GM12872 (cell line): ENCODE measurements at regions not wholly inside any gene's neighbourhood (a gene's known extent, or its start where the extent isn't known, plus 50 kb on each side); places are given as distances from the start of the nearest gene placed in this dataset.

Experiments used
- CTCF ChIP-seq: IDR thresholded peaks from 3 replicates; pipeline ENCODE4 v1.5.1; 2011; ENCODE audit warnings: low read depth, mild to moderate bottlenecking, low read length, moderate library complexity; ENCODE audit not compliant: insufficient read depth

- no peak for TF ChIP-seq CTCF
These were observed 485.7 kb downstream of the NUF2 start for GRCh38 chr1:163807331-163808049.

GRCh38 chr1:163813251-163813650 lies 491.5 kb downstream of the NUF2 start:
- TF ChIP-seq CTCF: no peak

GRCh38 chr1:163820226-163820625 lies 498.5 kb downstream of the NUF2 start:
- no peak for TF ChIP-seq CTCF

GRCh38 chr1:163820766-163821165 lies 499.0 kb downstream of the NUF2 start:
- no peak for TF ChIP-seq CTCF

- TF ChIP-seq CTCF: no peak
These were observed 499.9 kb downstream of the NUF2 start for GRCh38 chr1:163821679-163822078.

- no peak for TF ChIP-seq CTCF
These were observed 501.3 kb downstream of the NUF2 start for GRCh38 chr1:163823017-163823416.

GRCh38 chr1:163824006-163824405 lies 502.3 kb downstream of the NUF2 start:
- TF ChIP-seq CTCF: no peak
